Liver (tissue), 7 donors: ENCODE measurements at regions not wholly inside any gene's neighbourhood (a gene's known extent, or its start where the extent isn't known, plus 50 kb on each side); places are given as distances from the start of the nearest gene placed in this dataset.
"Not testable (repeated sequence)": the region's sequence is repeated elsewhere in the genome, so short reads cannot be mapped to it uniquely, and the experiment has no call there.

Experiments
- DNase-seq: peaks from one replicate; pipeline ENCODE4 v3.0.0-alpha.2; 2017; ENCODE audit warnings: low spot score
- H3K27ac ChIP-seq, 2 donors: one replicate each; pipeline ENCODE4 v1.7.0; 2013; ENCODE audit warnings: inconsistent platforms in 2 of 2, low read length in 2 of 2, control low read depth in 1 of 2, low read depth in 1 of 2, mild to moderate bottlenecking in 1 of 2
- H3K27me3 ChIP-seq, 4 donors: one replicate each; pipeline versions ENCODE4 v1.6.1 to v1.7.0; 2013; ENCODE audit warnings: low read length in 3 of 4, inconsistent platforms in 1 of 4, mild to moderate bottlenecking in 1 of 4, moderate library complexity in 1 of 4; ENCODE audit not compliant: control insufficient read depth in 4 of 4, insufficient read depth in 4 of 4
- H3K36me3 ChIP-seq, 4 donors: one replicate each; pipeline versions ENCODE4 v1.6.1 to v1.7.0; 2013; ENCODE audit warnings: low read length in 3 of 4, mild to moderate bottlenecking in 3 of 4, low read depth in 1 of 4, moderate library complexity in 1 of 4; ENCODE audit not compliant: control insufficient read depth in 4 of 4, insufficient read depth in 3 of 4
- H3K4me1 ChIP-seq, 4 donors: one replicate each; pipeline versions ENCODE4 v1.6.1 to v1.7.0; 2013; ENCODE audit warnings: low read length in 3 of 4, mild to moderate bottlenecking in 3 of 4, moderate library complexity in 1 of 4; ENCODE audit not compliant: control insufficient read depth in 4 of 4, insufficient read depth in 4 of 4
- H3K4me3 ChIP-seq, 3 donors: one replicate each; pipeline versions ENCODE4 v1.6.1 to v1.7.0; 2013; ENCODE audit warnings: low read length in 3 of 3, control low read depth in 1 of 3, low read depth in 1 of 3, mild to moderate bottlenecking in 1 of 3
- H3K9ac ChIP-seq, 2 donors: one replicate each; pipeline ENCODE4 v1.7.0; 2013; ENCODE audit warnings: low read length in 2 of 2, mild to moderate bottlenecking in 2 of 2, moderate library complexity in 2 of 2, control low read depth in 1 of 2, low read depth in 1 of 2
- H3K9me3 ChIP-seq, 4 donors: one replicate each; pipeline versions ENCODE4 v1.6.1 to v1.7.0; 2013; ENCODE audit warnings: low read length in 3 of 4; ENCODE audit not compliant: control insufficient read depth in 4 of 4
- ATF3 ChIP-seq: IDR thresholded peaks from 2 replicates; pipeline ENCODE4 v1.6.1; 2016; ENCODE audit warnings: antibody characterized with exemption
- EGR1 ChIP-seq, 2 donors: IDR thresholded peaks; 2 replicates each; pipeline ENCODE4 v1.6.1; 2016 to 2018; ENCODE audit warnings: antibody characterized with exemption in 2 of 2, low read depth in 2 of 2
- FOXA2 ChIP-seq: IDR thresholded peaks from 2 replicates; pipeline ENCODE4 v1.6.1; 2016; ENCODE audit warnings: antibody characterized with exemption
- HNF4A ChIP-seq, 2 donors: conservative IDR thresholded peaks; 2 replicates each; pipeline ENCODE4 v1.6.1; 2016; ENCODE audit warnings: antibody characterized with exemption in 2 of 2, mild to moderate bottlenecking in 2 of 2
- MAX ChIP-seq: IDR thresholded peaks from 2 replicates; pipeline ENCODE4 v1.6.1; 2016; ENCODE audit warnings: antibody characterized with exemption
- RAD21 ChIP-seq, 2 donors: IDR thresholded peaks; 2 replicates each; pipeline ENCODE4 v1.6.1; 2016; ENCODE audit warnings: antibody characterized with exemption in 2 of 2, mild to moderate bottlenecking in 2 of 2
- RXRA ChIP-seq, 2 donors: IDR thresholded peaks; 2 replicates each; pipeline ENCODE4 v1.6.1; 2017 to 2018; ENCODE audit warnings: antibody characterized with exemption in 2 of 2, mild to moderate bottlenecking in 1 of 2
- SP1 ChIP-seq: IDR thresholded peaks from 2 replicates; pipeline ENCODE4 v1.6.1; 2018; ENCODE audit warnings: antibody characterized with exemption, mild to moderate bottlenecking
- TAF1 ChIP-seq: conservative IDR thresholded peaks from 2 replicates; pipeline ENCODE4 v1.6.1; 2016; ENCODE audit warnings: antibody characterized with exemption, mild to moderate bottlenecking
- YY1 ChIP-seq: IDR thresholded peaks from 2 replicates; pipeline ENCODE4 v1.6.1; 2016; ENCODE audit warnings: antibody characterized with exemption, mild to moderate bottlenecking
- WGBS: extraction: QIAGEN DNeasy Blood & Tissue Kit; methylation state at CpG from one replicate; pipeline ENCODE4 v1.1.7; 2013; 5-methylcytosine and 5-hydroxymethylcytosine counted together
- TF ChIP-seq, protein P1 (sequence below): IDR thresholded peaks from 2 replicates; pipeline ENCODE4 v1.6.1; 2016; ENCODE audit warnings: antibody characterized with exemption, mild to moderate bottlenecking
- donor health status: healthy.
- donor health status: healthy.
- donor health status: healthy.
- donor health status: healthy.

GRCh38 chr6:58193209-58193608, 875.8 kb downstream of the PRIM2 start:
- not testable (repeated sequence) for H3K36me3 ChIP-seq, H3K9me3 ChIP-seq, H3K27ac ChIP-seq, DNase-seq, H3K9ac ChIP-seq, H3K4me3 ChIP-seq, H3K4me1 ChIP-seq, H3K27me3 ChIP-seq
- WGBS: 68% methylated on average over 1 of the region's 1 CpG

- H3K9me3 ChIP-seq: no peaks in the 10 kb centered on the region
- H3K4me1 ChIP-seq: no peaks in the 10 kb centered on the region
- 78% methylated on average over 5 of the region's 5 CpGs for WGBS
- no peaks in the 10 kb centered on the region for H3K36me3 ChIP-seq
- H3K9ac ChIP-seq: no peak overlapping the region
- no peak overlapping the region for H3K4me3 ChIP-seq
- no peak overlapping the region for H3K27ac ChIP-seq
- TF ChIP-seq FOXA2: no peak
- no peak for TF ChIP-seq RAD21 (IDR thresholded peaks at IDR 0.05)
- no peak for TF ChIP-seq ATF3
- no peak for TF ChIP-seq EGR1 (IDR thresholded peaks at IDR 0.05; ENCODE audit: low read depth in 2 of 2)
- no peak for TF ChIP-seq RXRA (IDR thresholded peaks at IDR 0.05)
- TF ChIP-seq, protein P1, sequence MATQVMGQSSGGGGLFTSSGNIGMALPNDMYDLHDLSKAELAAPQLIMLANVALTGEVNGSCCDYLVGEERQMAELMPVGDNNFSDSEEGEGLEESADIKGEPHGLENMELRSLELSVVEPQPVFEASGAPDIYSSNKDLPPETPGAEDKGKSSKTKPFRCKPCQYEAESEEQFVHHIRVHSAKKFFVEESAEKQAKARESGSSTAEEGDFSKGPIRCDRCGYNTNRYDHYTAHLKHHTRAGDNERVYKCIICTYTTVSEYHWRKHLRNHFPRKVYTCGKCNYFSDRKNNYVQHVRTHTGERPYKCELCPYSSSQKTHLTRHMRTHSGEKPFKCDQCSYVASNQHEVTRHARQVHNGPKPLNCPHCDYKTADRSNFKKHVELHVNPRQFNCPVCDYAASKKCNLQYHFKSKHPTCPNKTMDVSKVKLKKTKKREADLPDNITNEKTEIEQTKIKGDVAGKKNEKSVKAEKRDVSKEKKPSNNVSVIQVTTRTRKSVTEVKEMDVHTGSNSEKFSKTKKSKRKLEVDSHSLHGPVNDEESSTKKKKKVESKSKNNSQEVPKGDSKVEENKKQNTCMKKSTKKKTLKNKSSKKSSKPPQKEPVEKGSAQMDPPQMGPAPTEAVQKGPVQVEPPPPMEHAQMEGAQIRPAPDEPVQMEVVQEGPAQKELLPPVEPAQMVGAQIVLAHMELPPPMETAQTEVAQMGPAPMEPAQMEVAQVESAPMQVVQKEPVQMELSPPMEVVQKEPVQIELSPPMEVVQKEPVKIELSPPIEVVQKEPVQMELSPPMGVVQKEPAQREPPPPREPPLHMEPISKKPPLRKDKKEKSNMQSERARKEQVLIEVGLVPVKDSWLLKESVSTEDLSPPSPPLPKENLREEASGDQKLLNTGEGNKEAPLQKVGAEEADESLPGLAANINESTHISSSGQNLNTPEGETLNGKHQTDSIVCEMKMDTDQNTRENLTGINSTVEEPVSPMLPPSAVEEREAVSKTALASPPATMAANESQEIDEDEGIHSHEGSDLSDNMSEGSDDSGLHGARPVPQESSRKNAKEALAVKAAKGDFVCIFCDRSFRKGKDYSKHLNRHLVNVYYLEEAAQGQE: no peak
- no peak for TF ChIP-seq HNF4A (conservative IDR thresholded peaks at IDR 0.05)
- TF ChIP-seq MAX: no peak
- no peak for TF ChIP-seq YY1
- no peak for TF ChIP-seq TAF1
- no peak for TF ChIP-seq SP1
- H3K27me3 ChIP-seq: no peaks in the 10 kb centered on the region
- DNase-seq: no peak
Measured at GRCh38 chr6:58198301-58198700, 880.9 kb downstream of the PRIM2 start.

DNA sequence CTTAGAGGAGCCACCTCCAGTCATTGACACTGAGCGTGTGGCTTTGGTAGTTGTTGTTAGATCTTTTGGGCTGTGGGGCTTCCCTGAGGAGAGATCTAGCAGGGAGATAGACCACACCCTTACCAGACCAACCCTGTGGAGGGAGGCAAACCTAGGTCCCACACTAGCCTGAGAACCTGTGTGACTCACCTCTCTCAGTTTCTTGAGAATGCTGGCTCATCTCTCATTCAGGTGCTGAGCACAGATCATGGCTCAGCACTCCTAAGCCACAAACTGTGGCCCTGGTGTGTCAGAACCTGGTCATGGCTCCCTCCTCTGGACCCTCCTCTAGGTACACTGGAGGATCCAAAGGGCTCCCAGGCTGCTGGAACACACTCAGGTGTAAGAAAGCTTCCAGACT, 919.7 kb downstream of the PRIM2 start:
- WGBS: 81% methylated on average over 1 of the region's 1 CpG
- H3K9me3 ChIP-seq, H3K36me3 ChIP-seq, H3K27me3 ChIP-seq, DNase-seq, H3K4me3 ChIP-seq, H3K9ac ChIP-seq, H3K27ac ChIP-seq, H3K4me1 ChIP-seq: not testable (repeated sequence)

GRCh38 chr6:58238421-58238820, 921.0 kb downstream of the PRIM2 start:
- not testable (repeated sequence) for H3K9me3 ChIP-seq, DNase-seq

GRCh38 chr6:58257625-58258024, 940.2 kb downstream of the PRIM2 start:
- 92% methylated on average over 23 of the region's 23 CpGs for WGBS
- not testable (repeated sequence) for DNase-seq, H3K9ac ChIP-seq, H3K27me3 ChIP-seq, H3K9me3 ChIP-seq, H3K4me1 ChIP-seq, H3K4me3 ChIP-seq, H3K27ac ChIP-seq, H3K36me3 ChIP-seq

More at GRCh38 chr6:58238421-58238820, 921.0 kb downstream of the PRIM2 start:
- H3K27ac ChIP-seq, H3K36me3 ChIP-seq, H3K27me3 ChIP-seq, H3K4me3 ChIP-seq, H3K4me1 ChIP-seq, H3K9ac ChIP-seq: not testable (repeated sequence)
